ENCODE measurements at regions not wholly inside any gene's neighbourhood (a gene's known extent, or its start where the extent isn't known, plus 50 kb on each side); places are given as distances from the start of the nearest gene placed in this dataset.

- H3K9me2 ChIP-seq (ENCODE audit: insufficient read depth): no peaks in the 10 kb centered on the region
- POLR2A ChIA-PET: no interaction called here
Measured at GRCh38 chr5:173413471-173413982, 85.3 kb upstream of the STC2 start.

More at GRCh38 chr5:173413471-173413982, 85.3 kb upstream of the STC2 start:
- no peaks in the 10 kb centered on the region for H3K27me3 ChIP-seq (ENCODE audit: insufficient read depth, low read length)
- H3K27ac ChIP-seq (ENCODE audit: low read depth, low read length): no peak overlapping the region
- ChIA-PET CTCF (no interaction called here), RAD21 (ENCODE audit: low non-redundant PET in 1 of 2, low total read pairs in 2 of 2, uncharacterized antibody in 2 of 2, unreplicated experiment in 2 of 2) (no interaction called here)
- no peak overlapping the region for H2AFZ ChIP-seq (ENCODE audit: low read depth, low read length, poor library complexity, severe bottlenecking)
- H3K9me3 ChIP-seq (ENCODE audit: control insufficient read depth in 1 of 2, insufficient read depth in 1 of 2, low read depth in 1 of 2, low read length in 2 of 2): no peaks in the 10 kb centered on the region
- DNase-seq (ENCODE audit: low read depth, low spot score) (no peak), ATAC-seq (no peak)
- H4K20me1 ChIP-seq (ENCODE audit: insufficient read depth): no peaks in the 10 kb centered on the region
- intact Hi-C loops (cut with micrococcal nuclease): no loop called here
- no peak overlapping the region for H3K4me3 ChIP-seq (replicated peaks in 1 of 2; ENCODE audit: low read depth in 1 of 2, low read length in 2 of 2)
- no peaks in the 10 kb centered on the region for H3K79me2 ChIP-seq (ENCODE audit: insufficient read depth, low read length)
- TF ChIP-seq JUND (IDR thresholded peaks at IDR 0.05) (no peak), ZFX (IDR thresholded peaks at IDR 0.05) (no peak), EZH2phosphoT487 (IDR thresholded peaks at IDR 0.05; ENCODE audit: borderline replicate concordance) (no peak), SP1 (IDR thresholded peaks at IDR 0.05; ENCODE audit: low read depth) (no peak), TCF7L2 (IDR thresholded peaks at IDR 0.05; ENCODE audit: borderline replicate concordance, extremely low read depth, insufficient read depth, insufficient read length) (no peak), MAX (IDR thresholded peaks at IDR 0.05) (no peak), ATF3 (IDR thresholded peaks at IDR 0.05) (no peak), EZH2 (IDR thresholded peaks at IDR 0.05) (no peak), ELF1 (IDR thresholded peaks at IDR 0.05; ENCODE audit: borderline replicate concordance, low read depth) (no peak), CEBPB (IDR thresholded peaks at IDR 0.05; ENCODE audit: low read depth) (no peak), ZBTB33 (IDR thresholded peaks at IDR 0.05; ENCODE audit: extremely low read depth, insufficient replicate concordance, low read length) (no peak), SRF (IDR thresholded peaks at IDR 0.05; ENCODE audit: low read depth) (no peak), ZNF274 (IDR thresholded peaks at IDR 0.05; ENCODE audit: low read depth, low read length) (no peak), EGR1 (IDR thresholded peaks at IDR 0.05; ENCODE audit: low read depth) (no peak), SIN3A (IDR thresholded peaks at IDR 0.05; ENCODE audit: low read depth) (no peak), RAD21 (IDR thresholded peaks at IDR 0.05; ENCODE audit: low read depth) (no peak), REST (IDR thresholded peaks at IDR 0.05; ENCODE audit: low read depth) (no peak), CBX3 (IDR thresholded peaks at IDR 0.05; ENCODE audit: low read depth) (no peak), POLR2A (IDR thresholded peaks at IDR 0.05; ENCODE audit: borderline replicate concordance, extremely low read depth, insufficient read depth, insufficient read length) (no peak)
- no peaks in the 10 kb centered on the region; a peak in 1 of 4 replicates for H3K4me1 ChIP-seq (ENCODE audit: control insufficient read depth in 1 of 2, insufficient read depth in 2 of 2, low read length in 2 of 2)
- no peaks in the 10 kb centered on the region for H3K36me3 ChIP-seq (ENCODE audit: control insufficient read depth in 1 of 2, insufficient read depth in 2 of 2, low read length in 2 of 2)
- H3K9ac ChIP-seq (ENCODE audit: low read length): no peak overlapping the region
- no TSS peak for BruUV-seq (replicated peaks)
- no peak overlapping the region for H3K4me2 ChIP-seq (ENCODE audit: low read length)

Measured in HCT116 (cell line).